A549 (cell line): ENCODE measurements at regions not wholly inside any gene's neighbourhood (a gene's known extent, or its start where the extent isn't known, plus 50 kb on each side); places are given as distances from the start of the nearest gene placed in this dataset.

Source experiments
- ATAC-seq, 2 experiments: fragments of 200-7000 bp in 1 of 2; fragments of >200 bp in 1 of 2; cut with Nextera tagmentation in 1 of 2; cut with Tn5 transposase in 1 of 2; 3 replicates each; pipeline versions ENCODE4 v1.8.0 to v1.9.1; 2018 to 2020; ENCODE audit warnings: mild to moderate bottlenecking in 1 of 2, moderate library complexity in 1 of 2
- CTCF ChIA-PET: fragments of 300-600 bp; sonication (Branson Sonifier 250); formaldehyde crosslinking; extraction: SDS; loops from one replicate; lab custom pipeline; 2021; ENCODE audit warnings: antibody characterized with exemption, inconsistent platforms; lab: Yijun Ruan, JAX
- POLR2A ChIA-PET: fragments of 350-600 bp; formaldehyde crosslinking; extraction: SDS; loops from one replicate; lab custom pipeline; 2021; ENCODE audit warnings: antibody characterized with exemption, inconsistent platforms; lab: Yijun Ruan, JAX
- DNase-seq, 2 experiments: peaks; one replicate each; pipeline versions ENCODE4 v3.0.0 to v3.0.0-alpha.2; 2011 to 2016; ENCODE audit warnings: low read depth in 1 of 2, low spot score in 1 of 2
- FAIRE-seq: peaks from 2 replicates; lab custom pipeline; 2011; peaks lifted over from hg19 to GRCh38; lab: Jason Lieb, UNC
- H3K27ac ChIP-seq, 2 experiments: fragments of >200 bp; sonication (Bioruptor Twin); formaldehyde crosslinking; 3 replicates each; pipeline ENCODE4 v1.5.1; 2016 to 2017
- H3K4me1 ChIP-seq: fragments of >200 bp; sonication (Bioruptor Twin); formaldehyde crosslinking; 3 replicates; pipeline ENCODE4 v1.6.1; 2016
- H3K4me2 ChIP-seq: fragments of >200 bp; sonication (Bioruptor Twin); formaldehyde crosslinking; 3 replicates; pipeline ENCODE4 v1.6.1; 2016
- H3K4me3 ChIP-seq: fragments of >200 bp; sonication (Bioruptor Twin); formaldehyde crosslinking; 3 replicates; pipeline ENCODE4 v1.5.1; 2016
- H3K9me3 ChIP-seq: fragments of >200 bp; sonication (Bioruptor Twin); formaldehyde crosslinking; 3 replicates; pipeline ENCODE4 v1.6.1; 2016
- BHLHE40 ChIP-seq: IDR thresholded peaks from 2 replicates; pipeline ENCODE4 v1.6.1; 2012; ENCODE audit warnings: low read depth, low read length, inconsistent platforms
- CHD4 ChIP-seq: fragments of 200-600 bp; sonication (generic); IDR thresholded peaks from 2 replicates; pipeline ENCODE4 v1.6.1; 2016; ENCODE audit warnings: antibody characterized with exemption, mild to moderate bottlenecking, borderline replicate concordance
- CTCF ChIP-seq: fragments of >200 bp; sonication (Bioruptor Twin); formaldehyde crosslinking; IDR thresholded peaks from 3 replicates; pipeline ENCODE4 v1.5.1; 2016
- EP300 ChIP-seq, 2 experiments: fragments of >200 bp; sonication (Bioruptor Twin); formaldehyde crosslinking; IDR thresholded peaks; 2 replicates in 1 of 2; 3 replicates in 1 of 2; pipeline ENCODE4 v1.6.1; 2016 to 2017
- FOSB ChIP-seq: fragments of 250-450 bp; sonication (Bioruptor Pico); IDR thresholded peaks from 2 replicates; pipeline ENCODE4 v1.5.0; 2020; ENCODE audit warnings: mild to moderate bottlenecking, moderate library complexity
- FOXS1 ChIP-seq: fragments of 250-450 bp; sonication (Bioruptor Pico); IDR thresholded peaks from 2 replicates; pipeline ENCODE4 v1.5.0; 2020; ENCODE audit warnings: mild to moderate bottlenecking, moderate library complexity
- GATA3 ChIP-seq: IDR thresholded peaks from 2 replicates; pipeline ENCODE4 v1.6.1; 2012; ENCODE audit warnings: borderline replicate concordance
- HES2 ChIP-seq: fragments of >200 bp; sonication (Bioruptor Twin); formaldehyde crosslinking; IDR thresholded peaks from 2 replicates; pipeline ENCODE4 v1.6.1; 2016
- MAZ ChIP-seq: fragments of 150-350 bp; IDR thresholded peaks from 2 replicates; pipeline ENCODE4 v1.6.1; 2014; ENCODE audit warnings: antibody characterized with exemption, low read depth, low read length, borderline replicate concordance
- NPAS2 ChIP-seq: fragments of 250-450 bp; sonication (Bioruptor Pico); IDR thresholded peaks from 2 replicates; pipeline ENCODE4 v1.8.0; 2022; ENCODE audit warnings: mild to moderate bottlenecking, moderate library complexity, borderline replicate concordance
- NR3C1 ChIP-seq: fragments of >200 bp; sonication (Bioruptor Twin); formaldehyde crosslinking; IDR thresholded peaks from 3 replicates; pipeline ENCODE4 v1.6.1; 2017
- PHF8 ChIP-seq: fragments of 200-600 bp; sonication (generic); IDR thresholded peaks from 2 replicates; pipeline ENCODE4 v1.6.1; 2016; ENCODE audit warnings: low read depth, mild to moderate bottlenecking, antibody characterized with exemption, moderate library complexity, borderline replicate concordance
- REST ChIP-seq: fragments of 200-600 bp; sonication (generic); IDR thresholded peaks from 2 replicates; pipeline ENCODE4 v1.6.1; 2016; ENCODE audit warnings: antibody characterized with exemption, mild to moderate bottlenecking, moderate library complexity
- SMC3 ChIP-seq: fragments of >200 bp; sonication (Bioruptor Twin); formaldehyde crosslinking; IDR thresholded peaks from 3 replicates; pipeline ENCODE4 v1.6.1; 2018; ENCODE audit warnings: inconsistent platforms
- USF2 ChIP-seq: fragments of 450-650 bp; IDR thresholded peaks from 2 replicates; pipeline ENCODE4 v1.6.1; 2014; ENCODE audit warnings: antibody characterized with exemption
- ZFP36 ChIP-seq: fragments of 450-650 bp; IDR thresholded peaks from 2 replicates; pipeline ENCODE4 v1.6.1; 2014; ENCODE audit warnings: borderline replicate concordance; ENCODE audit not compliant: partially characterized antibody
- ZSCAN20 ChIP-seq: fragments of 250-450 bp; sonication (Bioruptor Pico); IDR thresholded peaks from 2 replicates; pipeline ENCODE4 v1.8.0; 2022; ENCODE audit warnings: mild to moderate bottlenecking, moderate library complexity
- WGBS: methylation state at CpG from one replicate; pipeline ENCODE4 v1.1.6; 2017; ENCODE audit errors: missing lambda C conversion rate; 5-methylcytosine and 5-hydroxymethylcytosine counted together

- no peak for DNase-seq
- ChIA-PET POLR2A (no interaction called here), CTCF (interaction anchor here (1.4 kb wide), 1 partner anchor 28 kb away, joined by 3 read pairs; no protein-coding TSS in a partner anchor)
- no peak for ATAC-seq
- no peak overlapping the region for H3K4me3 ChIP-seq
- TF ChIP-seq ZSCAN20 (CRISPR knock-in tag) (no peak), BHLHE40 (no peak)
- peaks cover 21% of the 10 kb centered on the region for H3K4me1 ChIP-seq
- WGBS = 62% methylated on average over 7 of the region's 7 CpGs
- H3K4me2 ChIP-seq = no peak overlapping the region
- FAIRE-seq = no peak
- H3K9me3 ChIP-seq = no peaks in the 10 kb centered on the region
- H3K27ac ChIP-seq = no peak overlapping the region
Measured at GRCh38 chr13:34409496-34410182, 532.4 kb upstream of the NBEA start.

- CTCF ChIA-PET = interaction anchor here (1.4 kb wide), 1 partner anchor 29 kb away, joined by 3 read pairs; no protein-coding TSS in a partner anchor
Measured at GRCh38 chr13:34410678-34411077, 531.4 kb upstream of the NBEA start.

More at GRCh38 chr13:34410678-34411077, 531.4 kb upstream of the NBEA start:
- no peak overlapping the region for H3K4me2 ChIP-seq
- ATAC-seq (no peak), FAIRE-seq (no peak), DNase-seq (no peak)
- no peak overlapping the region for H3K4me3 ChIP-seq
- 88% methylated on average over 4 of the region's 4 CpGs for WGBS
- POLR2A ChIA-PET = no interaction called here
- H3K9me3 ChIP-seq = no peaks in the 10 kb centered on the region
- no peak for TF ChIP-seq PHF8
- TF ChIP-seq GATA3 = no peak
- TF ChIP-seq EP300 (IDR thresholded peaks at IDR 0.05) = no peak
- TF ChIP-seq CHD4 = no peak
- TF ChIP-seq NPAS2 (CRISPR knock-in tag) = no peak
- no peak for TF ChIP-seq FOSB (CRISPR knock-in tag)
- no peak for TF ChIP-seq MAZ
- TF ChIP-seq FOXS1 (CRISPR knock-in tag) = no peak
- no peak for TF ChIP-seq NR3C1
- no peak for TF ChIP-seq USF2
- no peak for TF ChIP-seq HES2
- TF ChIP-seq SMC3 = no peak
- no peak for TF ChIP-seq ZFP36
- TF ChIP-seq REST = no peak
- TF ChIP-seq CTCF = no peak
- no peak overlapping the region; a peak in 1 of 6 replicates for H3K27ac ChIP-seq
- peaks cover 21% of the 10 kb centered on the region for H3K4me1 ChIP-seq
